Tibial nerve (tissue), 4 donors: ENCODE measurements at regions not wholly inside any gene's neighbourhood (a gene's known extent, or its start where the extent isn't known, plus 50 kb on each side); places are given as distances from the start of the nearest gene placed in this dataset.
"Not testable (repeated sequence)": the region's sequence is repeated elsewhere in the genome, so short reads cannot be mapped to it uniquely, and the experiment has no call there.

ENCODE experiments used
- CTCF ChIP-seq, 5 experiments: fragments of 200-600 bp in 3 of 5; fragments of 450-650 bp in 2 of 5; sonication (generic) in 3 of 5; IDR thresholded peaks; one replicate each; pipeline ENCODE4 v1.5.1; 2016 to 2019; ENCODE audit warnings: antibody characterized with exemption in 5 of 5, mild to moderate bottlenecking in 3 of 5, moderate library complexity in 2 of 5
- EP300 ChIP-seq, 2 donors: sonication (generic); formaldehyde crosslinking; IDR thresholded peaks; one replicate each; pipeline ENCODE4 v1.6.1; 2017; ENCODE audit warnings: antibody characterized with exemption in 2 of 2, mild to moderate bottlenecking in 1 of 2
- POLR2A ChIP-seq, 2 donors: fragments of 450-650 bp; IDR thresholded peaks; one replicate each; pipeline ENCODE4 v1.6.1; 2017; ENCODE audit warnings: antibody characterized with exemption in 2 of 2, mild to moderate bottlenecking in 2 of 2, moderate library complexity in 2 of 2

- not testable (repeated sequence) for TF ChIP-seq EP300, CTCF, POLR2A (IDR thresholded peaks at IDR 0.05)
Measured at GRCh38 chr15:62518666-62519065, 353.6 kb upstream of the C2CD4B start.
